G401.6 (cell line): ENCODE measurements at regions not wholly inside any gene's neighbourhood (a gene's known extent, or its start where the extent isn't known, plus 50 kb on each side); places are given as distances from the start of the nearest gene placed in this dataset.

Experiments
- FAIRE-seq: peaks from 2 replicates; lab custom pipeline; 2012; peaks lifted over from hg19 to GRCh38; lab: Jason Lieb, UNC

DNA sequence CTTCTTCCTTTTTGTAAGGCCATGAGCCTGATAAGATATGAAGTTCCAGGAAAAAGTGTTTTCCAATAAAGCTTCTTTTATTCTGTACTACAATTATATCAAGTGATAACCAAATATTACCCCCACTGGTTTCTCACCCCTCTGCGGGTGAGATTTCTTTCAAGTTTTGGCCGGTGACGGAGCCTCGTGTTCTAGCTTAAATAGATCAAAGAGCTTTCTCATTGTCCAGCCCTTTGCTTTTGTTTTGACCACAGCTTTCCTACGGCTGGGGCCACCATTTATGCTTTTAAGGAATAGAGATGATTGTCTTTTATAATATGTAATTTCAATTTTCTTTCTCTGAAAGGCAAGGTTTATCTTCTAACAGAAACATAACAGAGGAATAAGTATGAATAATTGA is 196.7 kb upstream of the MTPN start:
- FAIRE-seq: no peak

DNA sequence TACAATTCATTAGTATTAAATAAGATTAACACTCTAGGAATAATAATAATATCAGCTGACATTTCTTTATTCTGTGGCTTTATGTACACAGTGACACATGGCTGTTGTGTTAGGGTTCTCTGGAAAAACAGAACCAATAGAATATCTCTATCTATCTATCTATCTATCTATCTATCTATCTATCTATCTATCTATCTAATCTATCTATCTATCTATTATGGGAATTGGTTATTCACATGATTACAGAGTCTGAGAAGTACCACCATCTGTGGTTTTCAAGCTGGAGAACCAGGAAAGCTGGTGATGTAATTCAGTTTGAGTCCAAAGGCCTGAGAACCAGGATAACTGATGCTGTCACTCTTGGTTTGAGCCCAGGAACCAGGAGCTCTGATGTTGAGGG is 194.1 kb upstream of the MTPN start:
- no peak for FAIRE-seq

DNA sequence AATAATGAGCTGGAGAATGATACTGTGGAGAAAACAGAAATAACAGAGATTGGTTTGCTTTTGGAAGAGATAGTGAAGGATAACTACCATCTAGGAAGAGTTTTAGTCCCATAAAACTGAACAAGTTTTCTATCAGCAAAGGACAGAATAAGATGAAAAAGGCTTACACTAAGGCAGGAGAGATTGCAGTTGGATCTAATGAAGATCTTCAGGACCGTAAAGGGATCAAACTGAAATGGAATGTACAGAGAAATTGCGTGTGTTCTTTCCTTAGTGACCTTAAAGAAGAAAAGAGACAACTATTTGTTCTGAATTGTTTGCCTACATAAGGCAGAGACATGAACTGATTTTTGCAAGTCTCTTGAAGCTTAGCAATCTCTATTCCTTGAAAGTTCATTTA is 191.7 kb upstream of the MTPN start:
- no peak for FAIRE-seq

DNA sequence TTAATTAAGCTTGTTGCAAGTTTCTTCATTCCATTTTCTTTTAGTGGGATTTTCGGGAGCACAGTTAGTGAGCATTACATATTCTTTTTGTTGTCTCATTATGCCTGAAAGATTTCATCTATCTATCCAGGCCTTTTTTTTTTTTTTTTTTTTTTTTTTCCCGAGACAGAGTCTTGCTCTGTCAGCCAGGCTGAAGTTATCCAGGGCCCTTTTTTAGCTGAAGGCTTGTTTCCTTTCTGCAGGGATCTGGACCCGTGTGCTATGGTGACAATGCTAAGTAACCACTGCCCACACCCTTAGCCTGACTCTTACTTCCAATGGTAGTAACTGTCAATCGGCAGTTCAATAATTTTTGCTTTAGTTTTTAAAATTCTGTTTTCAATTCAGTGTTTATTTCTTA is 190.8 kb upstream of the MTPN start:
- FAIRE-seq: no peak

DNA sequence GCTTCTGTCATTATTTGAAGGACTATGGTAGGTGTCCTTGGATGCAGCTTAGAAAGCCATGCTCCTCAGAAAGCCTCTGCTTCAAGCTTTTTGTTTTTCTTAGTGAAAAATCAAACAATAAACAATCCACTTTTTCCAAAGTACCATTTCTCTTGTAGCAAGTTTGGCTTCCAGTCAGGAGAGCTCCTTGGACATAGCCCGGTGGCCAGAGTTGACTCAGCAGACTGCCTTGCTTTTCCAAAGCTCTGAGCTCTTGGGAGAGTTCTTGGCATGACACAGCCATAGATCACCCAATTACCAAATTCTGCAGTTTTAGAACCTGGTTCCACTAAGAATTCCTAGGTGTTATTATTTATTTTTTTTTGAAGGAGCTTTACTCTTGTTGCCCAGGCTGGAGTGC is 189.4 kb upstream of the MTPN start:
- no peak for FAIRE-seq

DNA sequence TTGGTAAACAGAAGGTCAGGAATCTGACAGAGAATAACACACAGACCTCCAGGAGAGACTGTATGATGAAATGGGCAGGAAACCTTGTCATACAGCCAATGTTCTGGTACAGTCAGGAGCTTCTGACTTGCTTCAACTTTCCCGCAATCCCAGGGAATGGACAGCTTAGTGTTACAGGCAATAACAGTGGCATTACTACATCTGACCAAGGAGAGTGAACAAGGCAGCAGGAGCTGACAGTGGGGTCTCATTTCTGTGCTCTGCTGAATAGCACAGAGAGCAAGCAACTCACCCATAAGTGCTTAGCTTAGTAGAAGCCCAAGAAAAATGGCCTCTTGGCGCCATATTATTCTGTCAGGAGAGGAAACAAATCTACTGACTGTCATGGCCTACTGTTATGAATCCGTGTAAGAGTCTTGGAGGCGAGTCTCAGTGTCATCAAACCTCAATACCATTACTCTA is 186.2 kb upstream of the MTPN start:
- FAIRE-seq: no peak

DNA sequence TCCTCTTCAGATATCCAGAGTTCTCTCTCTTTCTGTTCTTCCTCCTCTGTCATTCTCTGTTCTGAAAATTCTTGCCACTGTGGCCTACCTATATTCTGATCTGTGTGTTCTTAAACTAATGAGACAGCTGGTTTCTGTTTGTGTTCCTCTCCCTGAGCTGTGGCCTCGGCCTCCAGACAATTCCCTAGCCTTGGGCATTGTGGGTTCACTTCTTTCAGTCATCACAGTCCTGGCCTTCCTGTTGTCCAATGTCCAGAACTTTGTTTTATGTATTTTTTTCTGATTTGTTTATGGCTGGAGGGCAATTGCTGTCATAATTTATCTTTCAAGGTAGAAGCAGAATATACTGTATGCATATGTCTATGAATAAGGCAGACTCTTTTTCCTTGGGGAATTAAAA is 173.2 kb upstream of the MTPN start:
- no peak for FAIRE-seq

DNA sequence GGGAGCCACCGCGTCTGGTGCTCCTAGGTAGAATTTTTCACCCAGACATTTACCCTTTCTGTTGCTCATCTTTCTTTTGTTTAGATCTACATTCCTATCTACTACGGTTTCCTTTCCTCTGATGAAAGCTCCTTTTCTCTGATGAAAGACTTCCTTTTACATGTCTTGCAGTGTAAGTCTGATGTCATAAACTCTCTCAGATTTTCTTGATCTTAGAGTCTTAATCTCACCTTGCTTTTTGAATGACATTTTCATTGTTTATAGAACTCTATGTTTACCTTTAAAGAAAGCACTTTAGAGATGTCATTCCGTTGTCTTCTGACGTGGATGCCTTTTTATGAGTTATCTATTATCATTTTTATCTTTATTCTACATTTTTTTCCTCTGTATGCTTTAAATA is 171.8 kb upstream of the MTPN start:
- FAIRE-seq: no peak

DNA sequence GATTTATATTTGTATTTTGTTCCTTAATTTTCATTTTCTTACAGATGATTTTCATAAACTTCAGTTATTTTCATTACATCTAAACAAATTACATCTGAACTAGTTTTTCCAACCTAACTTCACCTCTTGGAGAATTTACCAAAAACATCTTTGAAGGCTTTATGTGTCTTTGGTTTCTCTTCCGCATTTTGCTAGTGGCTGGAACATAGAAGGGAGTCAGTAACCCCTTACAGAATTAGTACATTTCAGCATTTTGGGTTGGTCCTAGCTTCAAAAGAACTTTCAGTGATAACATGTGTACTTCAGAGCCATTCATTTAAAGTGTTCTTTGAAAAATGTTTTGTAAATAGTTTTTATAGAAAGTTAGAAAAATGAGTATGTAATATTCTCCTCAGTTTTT is 169.8 kb upstream of the MTPN start:
- no peak for FAIRE-seq

DNA sequence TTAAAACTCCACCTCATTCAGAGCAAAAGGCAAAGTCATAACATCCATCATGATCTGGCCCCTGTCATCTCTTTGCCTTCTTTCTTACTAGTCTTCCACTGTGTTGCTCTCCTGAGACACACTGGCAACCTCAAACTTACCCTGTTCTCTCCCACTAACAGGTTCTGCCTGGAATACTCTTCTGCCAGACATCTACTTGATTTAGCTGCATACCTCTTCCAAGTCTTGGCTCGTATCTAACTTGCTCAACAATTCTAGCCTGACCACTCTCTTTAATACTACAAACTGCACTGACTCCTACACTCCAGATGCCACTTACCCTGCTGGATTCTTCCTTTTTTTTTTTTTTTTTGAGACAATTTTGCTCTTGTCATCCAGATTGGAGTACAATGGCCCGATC is 167.0 kb upstream of the MTPN start:
- FAIRE-seq: no peak

DNA sequence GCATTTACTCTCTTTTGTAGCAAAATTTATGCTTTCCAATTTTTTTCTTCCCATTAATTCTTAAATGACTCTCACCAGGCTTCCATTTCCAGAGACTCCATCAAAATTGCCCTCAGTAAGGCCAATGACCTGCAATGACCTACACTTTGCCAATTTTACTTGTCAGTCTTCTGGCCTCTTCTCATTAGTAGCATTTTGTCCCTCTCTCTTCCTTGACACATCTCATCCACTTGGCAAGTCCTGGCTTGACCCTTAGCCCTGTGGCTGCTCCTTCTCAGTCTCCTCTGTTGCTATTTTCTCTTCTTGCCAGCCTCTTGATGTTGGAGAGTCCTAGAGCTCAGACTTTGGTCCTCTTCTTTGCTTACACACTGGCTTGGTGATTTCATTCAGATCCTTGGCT is 166.1 kb upstream of the MTPN start:
- FAIRE-seq: no peak

DNA sequence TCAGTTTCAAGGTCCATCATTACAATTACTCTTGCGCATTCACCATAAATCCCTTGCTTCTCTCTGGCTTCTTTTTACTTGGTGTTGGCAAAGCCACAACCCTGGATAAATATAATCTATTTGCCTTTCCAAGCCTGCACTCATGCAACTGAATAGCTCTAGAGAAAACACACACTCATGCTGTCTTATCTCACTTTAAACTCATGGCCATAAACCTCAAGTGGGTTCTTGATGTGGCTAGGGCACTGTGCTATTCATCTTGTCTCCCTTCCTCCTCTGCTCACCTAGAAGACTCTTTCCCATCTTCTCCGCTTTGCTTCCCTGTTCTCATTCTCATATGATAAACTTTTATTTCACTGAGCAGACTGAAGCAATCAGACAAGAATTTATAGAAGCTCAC is 165.4 kb upstream of the MTPN start:
- FAIRE-seq: no peak

DNA sequence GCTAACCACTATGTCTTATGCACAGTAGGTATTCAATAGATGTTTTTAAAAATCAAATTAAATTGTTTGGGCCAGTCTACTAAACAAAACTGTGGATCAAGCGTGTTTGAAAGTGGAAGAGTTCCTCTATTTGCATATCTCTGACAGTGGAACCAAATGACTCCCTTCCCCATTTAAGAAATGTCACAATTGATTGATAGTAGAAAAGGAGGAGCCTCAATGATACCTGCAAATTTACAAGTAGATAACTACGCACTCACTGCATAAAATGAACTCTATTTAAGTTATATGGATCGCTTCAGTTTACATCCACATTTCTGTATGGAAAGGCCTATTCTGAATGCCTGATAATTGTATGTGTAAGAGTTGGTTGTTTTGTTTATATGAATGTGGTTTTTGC is 163.3 kb upstream of the MTPN start:
- FAIRE-seq: no peak

DNA sequence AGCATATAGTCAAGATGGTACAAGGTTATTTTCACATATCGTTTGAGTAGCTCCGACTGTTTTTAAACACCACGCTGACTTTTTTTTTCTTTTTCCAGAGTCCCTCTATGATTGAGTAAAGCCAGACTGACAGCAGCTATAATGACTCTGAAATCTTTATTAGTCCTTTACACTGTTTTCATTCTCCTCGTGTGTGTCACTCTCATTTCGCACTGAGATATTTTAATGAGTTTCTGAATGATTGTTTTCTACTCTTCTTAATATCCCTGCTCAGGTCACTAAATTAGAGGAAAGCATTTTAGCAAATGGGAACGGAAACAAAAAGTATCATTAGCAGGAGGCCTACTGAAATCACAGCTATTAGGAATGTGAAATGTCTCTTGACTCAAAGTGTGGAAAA is 162.3 kb upstream of the MTPN start:
- no peak for FAIRE-seq

DNA sequence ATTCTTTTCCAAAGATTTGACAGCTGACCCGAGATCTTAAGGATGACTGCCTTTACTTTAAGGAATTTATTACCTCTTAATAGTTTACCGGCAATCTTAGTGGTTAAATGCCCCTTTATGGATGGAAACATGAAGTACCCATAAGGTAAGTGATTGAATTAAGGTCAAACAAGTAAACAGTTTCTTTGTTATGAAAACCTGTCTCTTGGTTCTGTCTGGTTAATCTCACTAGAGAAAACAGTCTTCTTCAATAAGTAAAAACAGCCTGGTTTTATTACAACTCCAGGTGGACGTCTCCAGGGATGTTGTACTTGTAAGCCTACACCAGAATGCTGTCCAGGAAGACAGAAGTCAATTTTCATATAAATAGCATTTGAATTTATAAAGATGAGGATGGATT is 161.8 kb upstream of the MTPN start:
- no peak for FAIRE-seq

DNA sequence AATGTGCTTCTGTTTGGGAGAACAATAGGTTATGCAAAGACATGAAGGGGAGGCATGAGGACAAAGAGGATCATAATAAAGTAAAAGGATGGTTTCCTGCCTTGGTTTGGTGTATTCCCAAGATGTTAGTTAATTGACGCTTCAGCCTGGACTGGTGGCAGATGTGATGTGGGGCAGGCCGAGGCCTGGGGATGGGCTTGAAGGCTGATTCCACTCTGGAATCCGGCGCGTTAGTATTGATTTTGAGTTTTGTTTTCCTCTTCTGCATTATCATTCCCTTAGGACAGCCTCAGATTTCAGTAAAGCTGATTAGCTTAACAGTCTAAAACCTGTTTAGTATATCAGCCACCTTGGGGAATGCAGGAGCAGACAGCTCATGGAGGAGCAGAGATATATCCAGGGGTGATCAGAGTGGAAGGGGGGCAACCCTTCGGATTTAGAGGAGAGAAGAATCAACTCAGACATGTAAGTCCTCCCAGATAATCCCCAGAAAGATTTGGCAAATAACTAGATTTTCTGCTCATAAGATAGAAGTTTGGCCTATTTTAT is 159.8 kb upstream of the MTPN start:
- FAIRE-seq: no peak

DNA sequence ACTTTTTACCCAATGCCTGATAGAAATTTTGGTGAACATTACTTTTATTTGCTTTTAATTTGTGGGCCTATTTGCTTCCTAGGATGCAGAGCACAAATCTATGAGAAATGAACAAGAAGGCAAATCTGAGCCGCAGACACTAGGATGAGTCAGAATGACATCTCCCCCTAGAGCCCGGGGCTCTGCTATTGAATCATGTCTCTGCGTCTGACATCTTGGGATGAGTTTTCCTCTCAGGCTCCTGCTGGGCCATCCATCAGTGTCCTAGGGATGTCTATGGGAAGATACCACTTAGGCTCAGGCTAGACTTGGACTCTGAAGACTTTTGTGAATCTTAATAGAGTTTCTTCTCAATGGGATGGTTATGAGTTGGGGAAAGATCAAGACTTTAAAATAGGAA is 157.3 kb upstream of the MTPN start:
- no peak for FAIRE-seq

DNA sequence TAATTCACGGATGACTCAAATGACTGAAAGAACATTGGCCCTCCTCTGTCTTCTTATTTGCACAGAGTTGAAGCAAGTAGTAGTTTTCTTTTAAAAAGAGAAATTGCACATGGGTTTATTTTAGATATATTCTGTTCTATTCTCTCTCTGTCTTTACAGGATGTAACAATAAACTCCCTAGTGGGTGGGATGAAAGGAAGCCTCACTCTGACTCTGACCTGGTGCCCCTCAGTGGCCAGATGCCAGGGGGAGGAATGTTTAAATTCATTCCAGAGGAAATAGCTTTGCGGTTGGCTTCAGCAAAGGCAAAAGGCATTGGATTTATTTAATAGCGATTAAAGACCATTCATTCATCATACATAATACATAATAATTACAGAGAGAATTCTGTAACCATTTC is 156.4 kb upstream of the MTPN start:
- no peak for FAIRE-seq

DNA sequence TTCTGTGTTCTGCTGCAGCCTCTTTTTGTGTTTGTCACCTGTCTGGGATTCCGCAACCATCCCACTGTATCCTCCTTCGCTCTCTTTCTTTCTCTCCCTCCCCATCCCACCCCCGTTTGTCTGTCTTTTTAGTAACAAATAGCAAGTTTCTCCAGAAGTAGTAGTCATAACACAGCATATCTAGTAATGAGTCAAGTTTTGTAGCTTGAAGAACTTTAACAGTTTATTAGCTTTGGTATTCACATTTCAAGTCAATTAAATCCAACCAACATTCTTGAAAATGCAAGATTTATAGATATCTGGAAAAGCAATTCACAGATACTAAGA is 154.1 kb upstream of the MTPN start:
- FAIRE-seq: no peak

DNA sequence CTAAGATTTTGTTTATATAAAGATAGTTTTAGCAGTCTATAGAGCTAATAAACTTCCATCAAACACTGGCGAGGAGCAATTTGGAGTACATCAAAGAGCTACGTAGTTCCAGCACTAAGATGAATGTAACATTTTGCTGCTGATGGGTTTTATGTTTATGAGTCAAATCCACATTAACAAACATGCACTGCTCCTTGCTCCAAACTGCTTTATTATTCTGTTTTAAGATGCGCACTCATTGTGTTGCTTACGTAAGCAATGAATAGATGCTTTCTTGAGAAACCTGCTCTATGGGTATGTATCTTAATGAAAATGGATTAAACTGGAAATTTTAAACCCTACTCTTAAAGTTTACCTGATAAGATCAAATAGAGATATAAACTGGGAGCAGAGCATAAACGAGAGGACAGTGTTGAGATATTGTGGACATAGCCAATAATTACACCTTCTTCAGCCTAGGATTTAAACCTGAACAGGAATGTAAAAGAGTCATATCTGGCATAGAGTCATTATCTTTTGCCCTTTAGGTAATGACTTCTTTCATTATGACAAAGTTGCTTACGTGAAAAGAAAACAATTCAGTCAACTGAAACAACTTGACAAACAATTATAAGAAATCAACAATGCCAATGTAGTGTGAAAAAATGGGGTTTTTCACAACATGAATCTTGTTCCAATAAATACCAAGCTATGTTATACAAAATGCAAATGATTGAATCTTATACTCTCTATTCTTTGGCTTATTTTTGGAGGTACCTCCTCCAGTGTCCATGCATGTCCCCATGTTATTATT is 153.5 kb upstream of the MTPN start:
- FAIRE-seq: no peak

DNA sequence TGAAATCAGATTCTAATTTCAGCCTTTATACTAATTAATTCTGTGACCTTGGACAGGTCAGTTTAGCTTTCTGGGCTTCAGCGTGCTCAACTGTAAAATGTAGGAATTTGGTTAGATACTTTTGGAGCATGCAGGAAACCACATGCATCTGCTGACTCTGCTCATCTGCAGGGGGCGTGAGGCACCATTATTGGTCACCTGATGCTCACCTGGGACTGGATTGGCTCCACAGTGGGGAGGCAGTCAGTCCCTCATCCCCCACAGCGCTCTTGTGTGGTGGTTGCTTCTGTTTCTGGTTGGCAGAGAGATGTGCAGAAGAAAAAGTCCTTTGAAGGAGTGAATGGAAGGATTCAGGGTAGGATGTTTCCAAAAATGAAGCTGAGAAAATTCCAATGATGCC is 150.9 kb upstream of the MTPN start:
- no peak for FAIRE-seq

DNA sequence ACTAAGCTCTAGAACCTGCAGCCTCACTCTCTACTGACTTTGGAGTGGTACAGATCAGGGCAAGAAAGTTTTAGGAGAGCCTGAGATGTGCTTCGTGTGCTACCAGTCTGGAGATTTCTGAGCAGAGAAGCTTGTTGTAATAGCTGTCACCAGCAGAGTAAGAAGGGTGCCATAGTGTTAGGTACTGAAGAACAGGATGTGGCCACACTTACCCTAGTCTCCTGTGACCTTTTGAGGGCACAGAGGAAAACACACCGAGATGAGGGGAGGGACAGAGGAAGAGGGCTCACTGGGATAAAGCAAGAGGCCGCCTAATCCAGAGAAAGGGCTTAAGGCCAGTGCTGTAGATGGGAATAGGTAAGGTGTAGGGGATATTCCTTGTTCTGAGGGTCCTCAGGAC is 146.2 kb upstream of the MTPN start:
- FAIRE-seq: no peak

DNA sequence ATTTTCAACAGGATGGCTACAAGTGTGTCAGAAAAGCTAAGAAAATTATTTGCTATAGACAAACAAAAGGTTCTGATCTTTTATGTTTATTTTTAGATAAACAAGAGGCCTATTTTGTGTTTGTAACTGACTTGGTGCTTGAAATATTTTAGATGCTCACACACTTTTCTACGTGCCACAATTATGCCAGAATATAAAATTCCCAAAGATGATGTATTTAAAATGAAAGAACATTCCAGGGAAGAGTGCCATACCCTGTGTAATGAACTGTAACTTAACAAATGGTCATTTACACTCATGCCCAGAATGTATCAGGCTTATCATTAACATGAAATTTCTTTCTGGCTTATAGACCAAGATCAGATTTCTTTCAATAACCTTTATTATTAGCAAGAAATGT is 144.9 kb upstream of the MTPN start:
- no peak for FAIRE-seq

DNA sequence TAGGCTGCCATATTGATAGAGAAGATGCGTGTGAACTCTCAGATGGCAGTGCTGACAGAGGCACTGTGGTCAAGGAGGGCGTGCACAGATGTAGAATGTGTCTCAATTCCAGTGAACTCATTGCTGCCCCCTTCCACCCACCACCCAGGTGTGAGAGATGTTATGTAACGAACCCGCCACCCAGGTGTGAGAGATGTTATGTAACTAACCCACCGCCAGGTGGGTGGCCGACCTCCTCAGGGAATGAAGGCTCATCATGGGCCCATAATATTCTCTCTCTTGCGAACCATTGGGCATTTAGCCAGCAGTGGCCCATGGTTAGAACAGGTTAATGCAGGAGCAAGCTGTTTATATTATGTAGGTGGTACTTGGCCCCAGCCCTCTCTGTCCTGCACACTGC is 140.4 kb upstream of the MTPN start:
- no peak for FAIRE-seq

DNA sequence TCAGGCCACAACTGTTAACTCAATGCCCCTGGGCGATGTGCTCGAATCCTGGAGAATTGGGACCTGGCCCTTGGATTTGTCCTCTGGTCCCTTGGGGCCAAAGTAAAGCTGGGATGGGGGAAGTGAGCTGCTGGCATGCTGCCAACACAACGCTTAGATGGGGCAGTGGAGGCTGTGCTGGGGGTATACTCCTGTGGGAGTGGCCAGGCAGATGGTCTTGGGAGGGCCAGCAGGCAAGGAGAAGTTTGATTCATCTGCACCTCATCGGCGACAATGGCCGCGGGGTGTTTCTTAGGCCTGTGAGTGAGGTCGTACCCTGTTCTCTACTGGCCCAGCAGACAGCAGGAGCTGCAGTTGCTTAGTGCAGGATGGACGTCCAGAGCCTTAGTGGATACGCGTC is 139.0 kb upstream of the MTPN start:
- FAIRE-seq: no peak
